ENCODE measurements at regions not wholly inside any gene's neighbourhood (a gene's known extent, or its start where the extent isn't known, plus 50 kb on each side); places are given as distances from the start of the nearest gene placed in this dataset.

DNA sequence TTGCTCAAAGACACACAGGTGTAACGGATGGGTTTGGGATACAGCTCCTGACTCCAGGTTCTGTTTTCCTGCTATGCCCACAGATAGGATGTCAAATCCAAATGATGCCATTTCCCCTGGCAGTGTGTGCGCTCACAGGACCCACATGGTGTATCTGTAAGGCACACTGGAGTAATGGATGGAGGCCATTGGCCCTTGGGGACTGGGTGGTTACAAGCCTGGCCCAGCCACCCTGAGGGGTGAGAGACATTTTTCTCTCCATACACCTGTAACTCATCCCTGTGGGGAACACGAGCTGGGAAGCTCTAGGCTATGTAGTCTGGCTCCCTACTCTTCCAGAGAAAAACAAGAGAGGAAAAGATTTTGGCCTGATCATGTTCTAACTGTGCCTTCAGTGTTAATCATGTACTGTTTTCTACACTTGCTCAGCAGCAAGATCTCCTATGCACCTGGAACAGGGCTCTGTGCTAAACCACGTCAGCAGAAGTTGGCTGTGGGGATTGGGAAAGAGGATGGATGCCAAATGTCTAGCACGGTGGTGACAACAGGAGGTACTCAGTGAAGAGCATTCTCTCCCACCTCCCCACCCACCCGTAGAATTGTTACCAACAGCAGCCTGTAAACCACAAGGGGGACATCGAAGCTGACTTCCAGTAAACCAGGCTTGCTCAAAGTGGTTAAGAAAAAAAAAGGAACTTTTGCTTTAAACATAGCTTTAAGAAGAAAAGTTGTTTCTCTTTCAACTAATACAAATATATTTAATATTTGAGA, 237.0 kb downstream of the LACC1 start:
- Histone ChIP-seq H3K4me1 (ENCODE audit: control insufficient read depth, low read depth, low read length) (peaks cover 14% of the 10 kb centered on the region), H3K9me3 (ENCODE audit: control insufficient read depth, low read depth, low read length) (no peaks in the 10 kb centered on the region), H3K36me3 (ENCODE audit: control insufficient read depth, low read depth, low read length) (no peaks in the 10 kb centered on the region), H3K27me3 (ENCODE audit: control insufficient read depth, insufficient read depth, low read length) (no peaks in the 10 kb centered on the region), H3K4me3 (ENCODE audit: low read length) (no peak overlapping the region), H3K27ac (ENCODE audit: low read length) (no peak overlapping the region), H3K9ac (ENCODE audit: low read length) (no peak overlapping the region)

DNA sequence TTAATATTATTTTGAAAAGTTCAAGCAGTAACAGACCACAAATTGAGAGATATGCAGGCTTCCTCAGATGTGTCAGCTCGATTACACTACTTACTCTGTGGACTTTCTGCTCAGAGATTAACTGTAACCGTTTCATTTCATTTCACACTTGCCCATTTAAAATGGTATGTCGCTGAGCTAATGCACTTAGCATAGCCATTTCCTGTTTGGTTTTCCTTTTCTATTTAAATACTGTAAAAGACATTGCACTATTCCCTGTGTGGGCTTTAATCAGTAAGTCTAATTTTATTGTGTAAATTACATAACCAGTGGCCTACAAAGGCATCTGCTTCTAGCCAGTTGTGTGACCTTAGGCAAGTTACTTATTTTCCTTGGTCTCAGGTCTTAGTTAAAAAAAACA, 237.6 kb downstream of the LACC1 start:
- peaks cover 14% of the 10 kb centered on the region for H3K4me1 ChIP-seq (ENCODE audit: control insufficient read depth, low read depth, low read length)
- no peak overlapping the region for H3K27ac ChIP-seq (ENCODE audit: low read length)
- no peak overlapping the region for H3K9ac ChIP-seq (ENCODE audit: low read length)

DNA sequence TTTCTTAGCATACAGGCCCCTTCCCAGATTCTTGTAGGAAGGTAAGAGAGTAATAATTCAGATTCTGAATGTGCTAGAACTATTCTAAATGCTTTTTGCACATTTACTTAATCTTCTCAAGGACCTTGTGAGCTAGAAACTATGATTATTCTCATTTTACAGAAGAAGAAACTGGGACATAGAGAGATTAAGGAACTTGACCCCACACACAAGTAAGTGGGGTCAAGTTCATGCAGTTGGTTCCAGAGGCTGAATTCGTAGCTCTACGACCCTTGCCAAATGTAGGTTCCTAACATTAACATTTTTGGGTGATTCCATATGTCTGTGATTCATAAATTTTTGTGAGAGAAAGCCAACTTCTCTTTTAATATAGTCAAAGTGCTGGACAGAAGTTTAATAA, 238.1 kb downstream of the LACC1 start:
- Histone ChIP-seq H3K4me1 (ENCODE audit: control insufficient read depth, low read depth, low read length) (peaks cover 14% of the 10 kb centered on the region), H3K36me3 (ENCODE audit: control insufficient read depth, low read depth, low read length) (no peaks in the 10 kb centered on the region), H3K4me3 (ENCODE audit: low read length) (no peak overlapping the region), H3K9ac (ENCODE audit: low read length) (no peak overlapping the region), H3K9me3 (ENCODE audit: control insufficient read depth, low read depth, low read length) (no peaks in the 10 kb centered on the region), H3K27me3 (ENCODE audit: control insufficient read depth, insufficient read depth, low read length) (no peaks in the 10 kb centered on the region), H3K27ac (ENCODE audit: low read length) (no peak overlapping the region)

More for the DNA sequence above, 237.6 kb downstream of the LACC1 start:
- H3K27me3 ChIP-seq (ENCODE audit: control insufficient read depth, insufficient read depth, low read length) = no peaks in the 10 kb centered on the region
- H3K4me3 ChIP-seq (ENCODE audit: low read length) = no peak overlapping the region
- H3K36me3 ChIP-seq (ENCODE audit: control insufficient read depth, low read depth, low read length) = no peaks in the 10 kb centered on the region
- H3K9me3 ChIP-seq (ENCODE audit: control insufficient read depth, low read depth, low read length) = no peaks in the 10 kb centered on the region

DNA sequence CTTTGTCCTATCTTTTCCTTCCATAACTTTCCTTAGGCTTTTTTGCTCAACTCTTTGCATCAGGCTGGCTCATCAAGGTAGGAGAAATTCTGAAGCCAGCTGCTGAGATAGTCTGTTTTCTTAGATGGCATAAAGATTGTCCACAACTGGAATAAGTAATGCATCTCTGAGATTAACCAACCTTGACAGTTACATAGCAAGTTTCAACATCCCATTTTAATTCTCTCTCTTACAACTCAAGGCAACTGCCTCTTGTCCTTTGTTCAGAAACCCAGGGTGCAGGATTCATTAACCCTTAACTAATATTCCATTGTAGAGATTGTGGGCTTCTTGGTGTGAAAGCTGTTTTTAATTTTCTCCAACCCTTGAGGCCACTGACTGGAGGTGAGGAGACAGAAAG, 239.2 kb downstream of the LACC1 start:
- peaks cover 14% of the 10 kb centered on the region for H3K4me1 ChIP-seq (ENCODE audit: control insufficient read depth, low read depth, low read length)
- H3K9me3 ChIP-seq (ENCODE audit: control insufficient read depth, low read depth, low read length) = no peaks in the 10 kb centered on the region
- H3K27ac ChIP-seq (ENCODE audit: low read length) = no peak overlapping the region
- no peaks in the 10 kb centered on the region for H3K36me3 ChIP-seq (ENCODE audit: control insufficient read depth, low read depth, low read length)
- no peak overlapping the region for H3K4me3 ChIP-seq (ENCODE audit: low read length)
- no peaks in the 10 kb centered on the region for H3K27me3 ChIP-seq (ENCODE audit: control insufficient read depth, insufficient read depth, low read length)
- H3K9ac ChIP-seq (ENCODE audit: low read length) = no peak overlapping the region

DNA sequence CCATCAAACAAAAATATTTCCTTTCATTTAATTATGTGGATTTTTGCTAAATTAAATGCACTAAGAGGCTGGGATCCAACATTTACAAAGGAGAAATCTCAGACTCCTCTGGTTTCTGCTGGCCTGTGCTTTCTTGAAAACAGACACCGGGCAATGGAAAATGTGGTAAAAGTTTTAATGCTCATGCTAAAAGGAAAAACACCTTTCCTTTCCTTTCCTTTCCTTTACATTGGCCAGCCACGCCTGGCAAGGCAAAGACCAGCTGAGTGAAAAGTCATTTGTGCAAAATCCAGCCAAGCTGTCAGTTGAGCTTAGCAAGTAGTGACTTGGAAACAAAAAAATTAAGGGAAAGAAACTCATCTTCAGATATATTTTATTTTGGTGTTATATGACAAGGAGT, 240.3 kb downstream of the LACC1 start:
- no peaks in the 10 kb centered on the region for H3K9me3 ChIP-seq (ENCODE audit: control insufficient read depth, low read depth, low read length)
- no peak overlapping the region for H3K9ac ChIP-seq (ENCODE audit: low read length)
- no peak overlapping the region for H3K4me3 ChIP-seq (ENCODE audit: low read length)
- peaks cover 14% of the 10 kb centered on the region for H3K4me1 ChIP-seq (ENCODE audit: control insufficient read depth, low read depth, low read length)
- H3K36me3 ChIP-seq (ENCODE audit: control insufficient read depth, low read depth, low read length) = no peaks in the 10 kb centered on the region
- H3K27me3 ChIP-seq (ENCODE audit: control insufficient read depth, insufficient read depth, low read length) = no peaks in the 10 kb centered on the region
- H3K27ac ChIP-seq (ENCODE audit: low read length) = no peak overlapping the region

DNA sequence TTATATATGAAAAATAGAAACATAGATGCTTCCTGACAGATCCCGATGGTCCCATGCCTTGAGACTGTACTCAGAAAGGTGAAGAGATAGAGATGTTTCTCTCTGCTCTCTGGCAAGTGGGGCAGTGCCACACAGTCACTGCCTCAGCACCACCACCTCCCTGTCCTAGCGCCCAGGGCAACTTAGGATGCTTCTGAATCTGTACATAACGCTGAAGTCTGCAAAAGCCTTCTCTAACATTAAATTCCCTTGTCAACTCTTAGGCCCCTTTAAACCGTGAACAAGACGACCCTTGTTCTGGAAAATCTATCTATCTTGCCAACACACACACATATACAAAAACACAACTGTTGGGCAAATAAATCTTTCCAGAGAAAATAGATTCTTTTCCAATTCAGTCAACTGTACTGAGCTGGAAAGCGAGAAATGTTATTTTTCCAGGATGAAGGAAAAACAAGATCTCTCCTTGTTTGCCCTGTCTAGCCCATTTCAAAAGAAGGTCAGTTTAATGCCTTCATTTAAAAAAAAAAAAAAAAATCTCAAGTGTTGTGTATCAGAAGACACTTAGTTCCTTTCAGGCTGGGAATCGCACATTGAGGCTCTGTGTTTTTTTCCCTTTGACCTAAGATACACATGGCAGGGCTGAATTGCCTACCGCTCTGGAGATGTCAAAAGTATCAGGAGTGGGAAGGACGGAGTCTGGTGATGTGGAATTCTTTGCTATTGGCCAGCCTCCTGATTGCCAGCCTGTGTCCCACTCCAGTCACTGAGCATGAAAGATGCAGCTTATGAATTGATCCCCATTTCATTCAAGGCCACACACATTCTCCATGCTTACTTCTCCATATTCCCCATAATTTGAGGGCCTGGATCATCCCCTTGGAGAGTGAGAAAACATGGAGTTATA, 241.4 kb downstream of the LACC1 start:
- no peaks in the 10 kb centered on the region for H3K9me3 ChIP-seq (ENCODE audit: control insufficient read depth, low read depth, low read length)
- H3K9ac ChIP-seq (ENCODE audit: low read length) = no peak overlapping the region
- no peak overlapping the region for H3K27ac ChIP-seq (ENCODE audit: low read length)
- no peaks in the 10 kb centered on the region for H3K27me3 ChIP-seq (ENCODE audit: control insufficient read depth, insufficient read depth, low read length)
- H3K36me3 ChIP-seq (ENCODE audit: control insufficient read depth, low read depth, low read length) = no peaks in the 10 kb centered on the region
- peaks cover 14% of the 10 kb centered on the region for H3K4me1 ChIP-seq (ENCODE audit: control insufficient read depth, low read depth, low read length)
- no peak overlapping the region for H3K4me3 ChIP-seq (ENCODE audit: low read length)

DNA sequence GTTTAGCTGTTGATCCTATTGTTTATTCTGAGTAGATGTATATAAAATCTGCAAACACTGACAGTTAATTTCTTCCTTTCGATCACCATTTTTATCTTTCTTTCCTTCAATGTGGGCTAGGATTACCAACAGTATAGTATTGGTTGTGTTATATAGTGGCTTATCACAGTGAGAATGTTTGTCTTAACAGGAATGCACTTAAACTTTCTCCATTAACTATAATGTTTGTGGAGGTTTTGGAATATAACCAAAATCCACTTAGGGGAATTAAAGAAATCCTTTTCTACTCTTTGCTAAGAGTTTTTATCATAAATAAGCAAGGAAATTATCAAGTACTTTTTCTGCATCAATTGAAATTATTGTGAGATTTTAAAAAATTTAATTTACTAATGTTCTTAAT, 244.6 kb downstream of the LACC1 start:
- Histone ChIP-seq H3K9ac (ENCODE audit: low read length) (no peak overlapping the region), H3K4me1 (ENCODE audit: control insufficient read depth, low read depth, low read length) (no peaks in the 10 kb centered on the region), H3K36me3 (ENCODE audit: control insufficient read depth, low read depth, low read length) (no peaks in the 10 kb centered on the region), H3K9me3 (ENCODE audit: control insufficient read depth, low read depth, low read length) (no peaks in the 10 kb centered on the region), H3K27me3 (ENCODE audit: control insufficient read depth, insufficient read depth, low read length) (no peaks in the 10 kb centered on the region), H3K4me3 (ENCODE audit: low read length) (no peak overlapping the region), H3K27ac (ENCODE audit: low read length) (no peak overlapping the region)

DNA sequence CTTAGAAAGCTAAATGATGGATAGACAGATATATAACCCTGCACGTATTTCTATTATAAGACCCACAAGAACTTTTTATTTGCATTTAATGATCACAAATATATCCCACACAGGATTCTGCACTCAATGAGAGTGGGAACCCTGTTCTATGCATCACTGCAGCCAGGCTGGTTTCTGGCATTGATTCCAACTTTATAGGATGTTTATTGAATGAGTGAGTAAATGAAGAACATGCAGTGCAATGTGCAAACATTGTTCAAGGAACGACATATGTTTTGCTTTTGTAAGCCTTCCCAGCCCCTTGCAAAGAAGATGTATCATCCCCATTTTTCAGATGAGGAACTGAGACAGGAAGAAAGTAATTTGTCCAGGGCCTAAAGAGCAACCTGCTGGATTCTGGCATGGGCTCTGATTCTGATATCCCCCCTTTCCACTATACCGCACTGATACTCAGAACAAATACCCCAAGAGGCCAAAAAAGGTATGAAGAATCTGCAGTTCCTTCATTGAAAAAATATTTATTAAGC, 246.3 kb downstream of the LACC1 start:
- Histone ChIP-seq H3K27ac (ENCODE audit: low read length) (no peak overlapping the region), H3K9ac (ENCODE audit: low read length) (no peak overlapping the region), H3K27me3 (ENCODE audit: control insufficient read depth, insufficient read depth, low read length) (no peaks in the 10 kb centered on the region), H3K4me1 (ENCODE audit: control insufficient read depth, low read depth, low read length) (no peaks in the 10 kb centered on the region), H3K4me3 (ENCODE audit: low read length) (no peak overlapping the region), H3K9me3 (ENCODE audit: control insufficient read depth, low read depth, low read length) (no peaks in the 10 kb centered on the region), H3K36me3 (ENCODE audit: control insufficient read depth, low read depth, low read length) (no peaks in the 10 kb centered on the region)

DNA sequence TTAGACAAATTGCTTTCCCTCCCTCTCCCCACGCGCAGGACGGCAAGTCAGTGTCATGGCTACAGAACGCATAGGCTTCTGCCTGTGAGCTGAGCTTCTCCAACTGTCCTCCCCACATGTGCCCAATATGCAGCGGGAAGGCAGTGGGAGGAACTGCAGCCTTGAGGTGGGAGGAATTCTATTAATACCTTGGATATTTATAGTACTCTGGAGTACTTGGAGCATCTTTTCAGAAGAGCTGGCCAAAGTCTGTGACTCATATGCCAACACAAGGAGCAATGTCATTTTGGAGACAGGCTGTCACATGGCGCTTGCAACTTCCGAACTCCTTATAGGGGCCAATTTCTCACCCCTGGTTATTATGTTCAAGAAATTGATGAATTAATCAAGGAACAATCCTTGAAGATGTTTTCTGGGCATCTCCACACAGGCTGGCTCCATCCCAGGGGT, 245.0 kb upstream of the SERP2 start:
- Histone ChIP-seq H3K36me3 (ENCODE audit: control insufficient read depth, low read depth, low read length) (no peaks in the 10 kb centered on the region), H3K9ac (ENCODE audit: low read length) (no peak overlapping the region), H3K27me3 (ENCODE audit: control insufficient read depth, insufficient read depth, low read length) (no peaks in the 10 kb centered on the region), H3K4me3 (ENCODE audit: low read length) (no peak overlapping the region), H3K9me3 (ENCODE audit: control insufficient read depth, low read depth, low read length) (no peaks in the 10 kb centered on the region), H3K27ac (ENCODE audit: low read length) (no peak overlapping the region), H3K4me1 (ENCODE audit: control insufficient read depth, low read depth, low read length) (no peaks in the 10 kb centered on the region)

DNA sequence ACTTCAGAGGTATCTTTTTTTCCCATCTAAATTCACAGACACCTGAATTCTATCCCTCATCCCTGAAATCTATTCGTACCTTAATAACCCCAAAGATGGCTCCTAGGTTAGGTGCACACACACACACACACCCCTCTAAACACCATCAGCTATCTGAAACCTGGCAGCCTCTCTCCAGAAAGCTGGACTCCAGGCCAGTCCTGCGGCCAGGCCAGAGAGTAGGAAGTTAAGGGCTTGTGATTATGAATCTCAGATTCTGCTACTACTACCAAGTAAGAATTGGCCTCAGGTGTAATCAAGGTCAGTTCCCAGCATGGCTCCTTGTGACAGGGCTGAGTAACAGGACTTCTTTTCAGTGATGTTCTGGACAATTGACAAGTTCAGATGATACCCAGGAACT, 244.2 kb upstream of the SERP2 start:
- Histone ChIP-seq H3K4me3 (ENCODE audit: low read length) (no peak overlapping the region), H3K27me3 (ENCODE audit: control insufficient read depth, insufficient read depth, low read length) (no peaks in the 10 kb centered on the region), H3K9ac (ENCODE audit: low read length) (no peak overlapping the region), H3K4me1 (ENCODE audit: control insufficient read depth, low read depth, low read length) (no peaks in the 10 kb centered on the region), H3K27ac (ENCODE audit: low read length) (no peak overlapping the region), H3K36me3 (ENCODE audit: control insufficient read depth, low read depth, low read length) (no peaks in the 10 kb centered on the region), H3K9me3 (ENCODE audit: control insufficient read depth, low read depth, low read length) (no peaks in the 10 kb centered on the region)

DNA sequence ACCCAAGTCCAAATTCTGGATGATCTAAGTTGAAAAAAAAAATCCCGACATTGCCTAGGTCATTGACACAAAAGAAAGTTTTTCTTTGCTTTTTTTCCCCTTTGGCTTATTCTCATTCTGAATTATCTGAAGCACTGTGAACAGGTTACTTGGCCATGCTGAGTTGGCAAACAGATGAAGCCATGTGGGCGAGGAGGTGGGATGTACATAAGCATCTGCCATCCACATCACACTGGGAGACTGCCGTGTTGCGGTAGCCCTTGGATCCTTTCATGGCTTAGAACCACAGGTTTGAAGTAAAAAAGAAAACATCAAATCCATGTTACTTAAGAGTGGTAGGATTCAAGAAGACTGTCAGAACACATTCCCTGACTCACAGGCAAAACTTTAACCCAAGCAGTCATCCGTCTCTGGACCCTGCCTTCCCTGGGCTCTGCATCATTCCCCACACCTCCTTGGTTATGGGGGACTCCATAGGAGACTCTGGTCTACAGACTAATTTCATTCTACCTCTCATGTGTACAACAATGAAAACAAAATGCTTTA, 242.5 kb upstream of the SERP2 start:
- Histone ChIP-seq H3K9me3 (ENCODE audit: control insufficient read depth, low read depth, low read length) (no peaks in the 10 kb centered on the region), H3K27ac (ENCODE audit: low read length) (no peak overlapping the region), H3K27me3 (ENCODE audit: control insufficient read depth, insufficient read depth, low read length) (no peaks in the 10 kb centered on the region), H3K36me3 (ENCODE audit: control insufficient read depth, low read depth, low read length) (no peaks in the 10 kb centered on the region), H3K9ac (ENCODE audit: low read length) (no peak overlapping the region), H3K4me3 (ENCODE audit: low read length) (no peak overlapping the region), H3K4me1 (ENCODE audit: control insufficient read depth, low read depth, low read length) (no peaks in the 10 kb centered on the region)
